ENCODE measurements at regions not wholly inside any gene's neighbourhood (a gene's known extent, or its start where the extent isn't known, plus 50 kb on each side); places are given as distances from the start of the nearest gene placed in this dataset.

GRCh38 chr20:7123457-7123856, 356.0 kb downstream of the BMP2 start:
- no peak for ATAC-seq

GRCh38 chr20:7124120-7124519, 356.6 kb downstream of the BMP2 start:
- ATAC-seq, result no peak
- TF ChIP-seq CSDC2 (CRISPR knock-in tag; IDR thresholded peaks at IDR 0.05) (no peak), POU6F1 (CRISPR knock-in tag; IDR thresholded peaks at IDR 0.05; ENCODE audit: borderline replicate concordance, low read depth) (no peak), TOX (CRISPR knock-in tag; IDR thresholded peaks at IDR 0.05; ENCODE audit: borderline replicate concordance) (no peak), ZNF70 (CRISPR knock-in tag; IDR thresholded peaks at IDR 0.05) (no peak), GLIS3 (CRISPR knock-in tag; IDR thresholded peaks at IDR 0.05) (no peak), CREB5 (CRISPR knock-in tag; IDR thresholded peaks at IDR 0.05; ENCODE audit: low read depth) (no peak), ARNTL (CRISPR knock-in tag; IDR thresholded peaks at IDR 0.05; ENCODE audit: borderline replicate concordance, low read depth) (no peak), PPARA (CRISPR knock-in tag; IDR thresholded peaks at IDR 0.05; ENCODE audit: borderline replicate concordance) (no peak), ZFP30 (CRISPR knock-in tag; IDR thresholded peaks at IDR 0.05) (no peak), TCF4 (CRISPR knock-in tag; IDR thresholded peaks at IDR 0.05; ENCODE audit: borderline replicate concordance) (no peak), ESRRG (CRISPR knock-in tag; IDR thresholded peaks at IDR 0.05) (no peak), ZFP3 (CRISPR knock-in tag; IDR thresholded peaks at IDR 0.05) (no peak), CSRNP3 (CRISPR knock-in tag; IDR thresholded peaks at IDR 0.05) (no peak)

More at GRCh38 chr20:7123457-7123856, 356.0 kb downstream of the BMP2 start:
- TF ChIP-seq PPARA (CRISPR knock-in tag; IDR thresholded peaks at IDR 0.05; ENCODE audit: borderline replicate concordance) (no peak), TCF4 (CRISPR knock-in tag; IDR thresholded peaks at IDR 0.05; ENCODE audit: borderline replicate concordance) (no peak), PATZ1 (CRISPR knock-in tag; IDR thresholded peaks at IDR 0.05; ENCODE audit: borderline replicate concordance) (no peak), CREB5 (CRISPR knock-in tag; IDR thresholded peaks at IDR 0.05; ENCODE audit: low read depth) (no peak), ARNTL (CRISPR knock-in tag; IDR thresholded peaks at IDR 0.05; ENCODE audit: borderline replicate concordance, low read depth) (no peak)

- ATAC-seq, result no peak
- TF ChIP-seq ARNTL (CRISPR knock-in tag; IDR thresholded peaks at IDR 0.05; ENCODE audit: borderline replicate concordance, low read depth) (no peak), ZC3H10 (CRISPR knock-in tag; IDR thresholded peaks at IDR 0.05) (no peak)
These were observed 369.4 kb downstream of the BMP2 start for GRCh38 chr20:7136886-7137285.

GRCh38 chr20:7137395-7138151, 370.1 kb downstream of the BMP2 start:
- TF ChIP-seq TSHZ2 (CRISPR knock-in tag; IDR thresholded peaks at IDR 0.05) (no peak), CSRNP3 (CRISPR knock-in tag; IDR thresholded peaks at IDR 0.05) (no peak), ZNF70 (CRISPR knock-in tag; IDR thresholded peaks at IDR 0.05) (no peak), GLIS3 (CRISPR knock-in tag; IDR thresholded peaks at IDR 0.05) (no peak), BACH2 (CRISPR knock-in tag; IDR thresholded peaks at IDR 0.05; ENCODE audit: borderline replicate concordance) (no peak), ARNTL (CRISPR knock-in tag; IDR thresholded peaks at IDR 0.05; ENCODE audit: borderline replicate concordance, low read depth) (no peak)
- ATAC-seq, result no peak

All from SK-N-SH treated with all-trans-retinoic acid at 6 μM for 48 hours (cell line).